ENCODE measurements at regions not wholly inside any gene's neighbourhood (a gene's known extent, or its start where the extent isn't known, plus 50 kb on each side); places are given as distances from the start of the nearest gene placed in this dataset.
"Not testable (repeated sequence)": the region's sequence is repeated elsewhere in the genome, so short reads cannot be mapped to it uniquely, and the experiment has no call there.

DNA sequence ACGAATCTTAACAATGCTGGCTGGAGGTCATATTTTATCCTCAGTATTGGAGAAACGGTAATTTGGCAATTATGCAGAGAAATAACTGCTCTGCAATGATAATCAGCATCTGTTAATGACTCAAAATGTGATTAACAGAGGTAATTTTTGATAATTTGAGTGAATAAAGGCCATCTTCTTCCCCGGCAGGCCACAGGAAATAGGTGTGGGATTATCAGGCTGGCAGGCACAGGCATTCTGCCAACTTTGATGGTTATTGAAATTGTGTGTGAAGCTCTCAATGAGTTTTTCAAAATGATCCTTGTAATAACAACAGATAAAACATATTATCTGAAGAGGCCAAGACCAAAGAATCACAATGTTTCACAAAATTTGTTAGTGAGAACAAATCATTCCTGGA lies 309.0 kb downstream of the PTGER3 start:
- H3K4me1 ChIP-seq = no peaks in the 10 kb centered on the region
- H3K36me3 ChIP-seq = no peaks in the 10 kb centered on the region
- H3K9me3 ChIP-seq = peaks cover 0 to 16% (median 4%) of the 10 kb centered on the region in 3 donors
- intact Hi-C loops (cut with DNase I; ENCODE audit: low total_unique reads) = no loop called here
- no peak for TF ChIP-seq CTCF (IDR thresholded peaks at IDR 0.05)
- no peaks in the 10 kb centered on the region for H3K27me3 ChIP-seq
- no peak for DNase-seq
- H3K27ac ChIP-seq = no peak overlapping the region
- no peak overlapping the region for H3K4me3 ChIP-seq

DNA sequence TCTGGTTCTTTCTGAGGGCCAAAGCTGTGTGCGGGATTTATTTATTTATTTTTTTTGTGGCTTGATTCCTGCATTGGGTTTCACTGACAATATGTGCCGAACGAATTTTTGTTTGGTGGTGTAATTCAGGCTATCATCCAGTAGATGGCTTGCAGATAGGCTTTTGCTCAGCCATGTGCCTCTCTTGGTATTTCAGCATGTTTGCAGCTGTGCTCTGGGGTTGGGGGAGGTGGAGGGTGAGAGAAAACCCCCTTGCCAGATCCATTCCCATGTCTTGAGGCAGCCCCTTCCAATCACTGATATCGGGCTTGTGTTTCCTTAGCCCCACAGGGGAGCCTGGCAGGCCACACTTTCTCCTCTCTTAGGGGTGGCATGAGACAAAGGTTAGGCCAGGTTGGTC lies 302.4 kb downstream of the PTGER3 start:
- H3K9me3 ChIP-seq = peaks cover 0 to 41% (median 11%) of the 10 kb centered on the region in 3 donors
- peak in 1 of 2 experiments; percentile 11 for TF ChIP-seq CTCF (IDR thresholded peaks at IDR 0.05)
- H3K36me3 ChIP-seq = no peaks in the 10 kb centered on the region
- no peak for DNase-seq
- H3K27ac ChIP-seq = no peak overlapping the region
- no peak overlapping the region for H3K4me3 ChIP-seq
- H3K4me1 ChIP-seq = no peaks in the 10 kb centered on the region
- intact Hi-C loops (cut with DNase I; ENCODE audit: low total_unique reads) = no loop called here
- H3K27me3 ChIP-seq = no peaks in the 10 kb centered on the region

DNA sequence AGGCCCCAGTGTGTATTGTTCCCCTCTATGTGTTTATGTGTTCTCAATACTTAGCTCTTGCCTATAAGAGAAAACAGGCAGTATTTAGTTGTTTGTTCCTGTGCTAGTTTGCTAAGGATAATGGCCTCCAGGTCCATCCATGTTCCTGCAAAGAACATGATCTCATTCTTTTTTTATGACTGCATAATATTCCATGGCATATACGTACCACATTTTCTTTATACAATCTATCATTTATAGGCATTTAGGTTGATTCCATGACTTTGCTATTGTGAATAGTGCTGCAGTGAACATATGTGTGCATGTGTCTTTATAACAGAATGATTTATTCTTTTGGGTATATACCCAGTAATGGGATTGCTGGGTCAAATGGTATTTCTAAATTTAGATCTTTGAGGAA lies 301.6 kb downstream of the PTGER3 start:
- H3K4me3 ChIP-seq; H3K27me3 ChIP-seq; H3K36me3 ChIP-seq; DNase-seq; H3K27ac ChIP-seq; intact Hi-C loops (cut with DNase I; ENCODE audit: low total_unique reads); H3K4me1 ChIP-seq: not testable (repeated sequence)
- peaks cover 0 to 39% (median 17%) of the 10 kb centered on the region in 3 donors for H3K9me3 ChIP-seq

DNA sequence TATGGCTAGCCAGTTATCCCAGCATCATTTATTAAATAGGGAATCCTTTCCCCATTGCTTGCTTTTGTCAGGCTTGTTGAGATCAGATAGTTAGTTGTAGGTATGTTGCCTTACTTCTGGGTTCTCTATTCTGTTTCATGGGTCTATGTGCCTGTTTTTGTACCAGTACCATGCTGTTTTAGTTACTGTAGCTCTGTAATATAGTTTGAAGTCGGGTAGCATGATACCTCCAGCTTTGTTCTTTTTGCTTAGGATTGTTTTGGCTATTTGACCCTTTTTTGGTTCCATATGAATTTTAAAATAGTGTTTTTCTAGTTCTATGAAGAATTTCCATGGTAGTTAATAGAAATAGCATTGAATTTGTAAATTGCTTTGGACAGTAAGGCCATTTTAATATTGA lies 300.5 kb downstream of the PTGER3 start:
- H3K27ac ChIP-seq; DNase-seq; intact Hi-C loops (cut with DNase I; ENCODE audit: low total_unique reads); H3K36me3 ChIP-seq; H3K27me3 ChIP-seq; H3K4me1 ChIP-seq; H3K4me3 ChIP-seq: not testable (repeated sequence)
- H3K9me3 ChIP-seq = peaks cover 0 to 28% (median 19%) of the 10 kb centered on the region in 3 donors

- DNase-seq; intact Hi-C loops (cut with DNase I; ENCODE audit: low total_unique reads); H3K27ac ChIP-seq; H3K4me3 ChIP-seq; H3K4me1 ChIP-seq; H3K36me3 ChIP-seq; H3K27me3 ChIP-seq: not testable (repeated sequence)
- H3K9me3 ChIP-seq = peaks cover 0 to 15% (median 5%) of the 10 kb centered on the region in 3 donors
These were observed 295.8 kb downstream of the PTGER3 start for GRCh38 chr1:70751676-70752287.

- intact Hi-C loops (cut with DNase I; ENCODE audit: low total_unique reads) = no loop called here
- no peak overlapping the region for H3K27ac ChIP-seq
- no peaks in the 10 kb centered on the region for H3K27me3 ChIP-seq
- no peaks in the 10 kb centered on the region for H3K4me1 ChIP-seq
- DNase-seq = no peak
- H3K9me3 ChIP-seq = peaks cover 0 to 10% (median 0%) of the 10 kb centered on the region in 3 donors
- no peak for TF ChIP-seq CTCF (IDR thresholded peaks at IDR 0.05)
- no peak overlapping the region for H3K4me3 ChIP-seq
- H3K36me3 ChIP-seq = no peaks in the 10 kb centered on the region
These were observed 292.9 kb downstream of the PTGER3 start for GRCh38 chr1:70754701-70755100.

GRCh38 chr1:70760154-70760553 lies 287.5 kb downstream of the PTGER3 start:
- H3K27me3 ChIP-seq = no peaks in the 10 kb centered on the region
- no peak overlapping the region for H3K4me3 ChIP-seq
- no peaks in the 10 kb centered on the region for H3K36me3 ChIP-seq
- no peak overlapping the region for H3K27ac ChIP-seq
- no peak for DNase-seq
- no peaks in the 10 kb centered on the region for H3K9me3 ChIP-seq
- no peaks in the 10 kb centered on the region for H3K4me1 ChIP-seq
- TF ChIP-seq CTCF (IDR thresholded peaks at IDR 0.05) = no peak
- intact Hi-C loops (cut with DNase I; ENCODE audit: low total_unique reads) = no loop called here
